Brain pericyte (primary cell): ENCODE measurements at regions not wholly inside any gene's neighbourhood (a gene's known extent, or its start where the extent isn't known, plus 50 kb on each side); places are given as distances from the start of the nearest gene placed in this dataset.
"Not testable (repeated sequence)": the region's sequence is repeated elsewhere in the genome, so short reads cannot be mapped to it uniquely, and the experiment has no call there.

Experiments
- DNase-seq: peaks from one replicate; pipeline ENCODE4 v3.0.0-alpha.2; 2012; ENCODE audit warnings: low read depth, low spot score

DNA sequence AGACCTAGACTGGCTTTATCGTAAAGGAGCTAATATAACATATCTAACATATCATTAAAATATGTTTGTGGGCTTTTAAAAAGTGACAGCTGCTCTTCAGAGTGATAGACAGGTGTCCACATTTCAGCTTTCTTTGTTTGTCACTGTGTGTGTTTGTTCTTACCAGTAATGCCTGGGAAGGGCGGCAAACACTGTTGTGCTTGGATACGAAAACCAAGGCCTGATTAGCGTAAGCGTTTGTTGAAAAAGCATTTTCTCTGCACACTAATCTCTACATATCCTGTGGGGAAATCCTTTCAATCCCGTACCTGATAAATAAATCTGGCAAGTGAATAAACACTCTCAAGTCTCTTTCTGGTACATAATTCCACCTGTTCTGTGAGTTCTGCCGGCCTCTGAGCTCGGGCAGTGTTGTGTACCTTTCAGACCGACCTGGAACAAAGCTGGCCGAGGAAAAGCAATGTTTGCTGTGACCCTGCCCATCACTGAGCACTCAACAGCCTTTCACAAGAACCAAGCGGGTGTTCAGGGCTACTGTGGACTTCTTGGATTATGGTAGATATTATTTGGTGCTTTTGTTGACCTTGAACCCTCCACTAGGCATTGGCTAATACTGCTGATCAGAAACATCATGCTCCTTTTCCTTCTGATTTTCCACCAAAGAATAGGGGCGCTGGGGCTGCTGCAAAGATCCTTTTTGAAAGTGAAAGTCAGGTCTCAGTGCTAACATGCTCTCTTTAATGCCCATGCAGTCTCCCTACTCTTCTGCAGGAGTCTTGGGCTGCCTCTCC lies 100.4 kb downstream of the CD83 start:
- DNase-seq, result no peak

DNA sequence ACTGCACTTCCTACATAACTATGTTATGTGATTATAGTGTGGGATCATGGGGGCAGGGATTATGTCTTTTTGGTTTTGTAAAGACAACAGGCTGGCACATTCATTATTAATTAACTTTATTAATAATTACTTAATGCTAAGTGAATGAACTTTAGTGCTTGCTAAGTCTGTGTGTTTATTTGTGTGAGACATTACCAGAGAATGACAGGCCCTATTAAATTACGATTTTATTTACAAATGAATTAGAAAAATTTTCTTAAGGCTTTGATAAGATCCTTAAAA lies 100.9 kb downstream of the CD83 start:
- no peak for DNase-seq

DNA sequence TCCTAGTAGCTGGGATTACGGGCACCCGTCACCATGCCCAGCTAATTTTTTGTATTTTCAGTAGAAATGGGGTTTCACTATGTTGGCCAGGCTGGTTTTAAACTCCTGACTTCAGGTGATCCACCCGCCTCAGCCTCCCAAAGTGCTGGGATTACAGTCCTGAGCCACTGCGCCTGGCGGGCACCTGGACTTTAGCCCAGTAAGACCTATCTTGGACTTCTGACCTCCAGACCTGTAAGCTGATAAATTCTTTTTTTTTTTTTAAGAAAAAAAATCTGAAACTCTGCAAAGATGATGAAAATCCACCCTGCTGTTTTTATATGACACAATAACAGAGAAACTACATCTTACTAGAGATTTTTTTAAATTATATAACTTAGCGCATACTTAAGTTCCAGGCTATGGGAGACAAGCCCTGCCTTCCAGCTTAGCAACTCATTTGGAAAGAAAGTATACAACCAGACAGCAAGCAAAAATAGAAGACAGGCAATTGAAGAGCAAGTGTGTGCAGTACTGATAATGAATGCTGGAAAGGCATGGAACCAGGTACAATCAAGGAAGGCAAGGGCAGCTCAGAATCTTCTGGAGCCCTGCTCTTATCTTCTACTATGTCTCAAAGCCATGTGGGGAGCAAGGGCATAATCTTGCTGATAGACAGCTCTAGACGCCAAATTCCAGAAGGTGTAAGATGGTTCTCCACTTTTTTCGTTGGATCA lies 104.2 kb downstream of the CD83 start:
- no peak for DNase-seq

DNA sequence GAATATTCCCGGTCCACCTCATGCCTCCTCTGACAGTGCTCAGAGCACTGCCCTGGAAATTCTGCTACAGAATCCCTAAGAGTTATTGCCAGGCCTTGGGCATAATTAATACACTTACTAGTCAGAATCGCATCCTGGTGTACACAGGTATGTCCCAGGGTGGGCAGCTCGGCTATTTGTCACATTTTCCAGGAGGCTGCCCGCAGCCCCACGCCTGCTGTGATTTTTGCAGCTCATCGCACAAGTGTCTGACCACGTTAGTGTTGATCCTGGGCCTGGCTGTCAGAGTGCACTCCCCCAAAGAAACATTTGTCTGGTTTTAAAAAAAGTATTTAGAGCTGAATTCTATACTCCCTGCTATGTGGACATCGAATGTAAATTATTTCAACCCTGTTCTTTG lies 105.4 kb downstream of the CD83 start:
- DNase-seq, result no peak

DNA sequence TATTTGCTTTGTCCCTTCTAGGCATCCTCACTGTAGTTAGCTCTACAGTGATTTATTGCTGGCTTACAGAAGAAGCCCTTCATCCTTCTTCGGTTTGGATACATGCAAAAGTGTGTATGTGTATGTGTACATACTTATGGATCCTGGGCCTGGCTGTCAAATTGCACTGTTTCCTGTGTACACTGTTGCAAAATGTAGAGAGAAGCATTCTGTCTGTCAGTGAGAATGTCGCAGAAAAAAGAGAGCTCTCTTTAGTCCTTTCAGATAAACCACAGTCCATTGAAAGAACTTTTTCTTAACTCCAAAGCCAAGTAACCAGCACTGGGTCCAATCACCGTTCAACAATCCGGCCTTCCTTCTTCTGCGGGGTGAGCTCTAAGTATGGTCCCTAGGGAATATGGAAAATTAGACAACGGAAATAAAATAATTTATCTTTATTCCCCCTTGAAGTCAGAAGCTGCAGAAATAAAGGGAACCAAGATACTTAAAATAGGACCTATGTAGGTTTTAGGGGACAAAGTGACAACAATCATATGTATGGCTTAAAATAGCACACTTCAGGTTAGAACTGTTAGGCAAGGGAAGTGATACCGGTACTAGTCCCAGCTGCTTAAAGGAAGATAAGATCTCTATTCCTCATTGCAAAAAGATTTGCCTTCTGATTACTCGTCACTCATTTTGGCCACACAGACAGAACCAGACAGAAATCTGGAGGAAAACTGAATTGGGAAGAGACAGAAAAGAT lies 107.0 kb downstream of the CD83 start:
- DNase-seq, result no peak

DNA sequence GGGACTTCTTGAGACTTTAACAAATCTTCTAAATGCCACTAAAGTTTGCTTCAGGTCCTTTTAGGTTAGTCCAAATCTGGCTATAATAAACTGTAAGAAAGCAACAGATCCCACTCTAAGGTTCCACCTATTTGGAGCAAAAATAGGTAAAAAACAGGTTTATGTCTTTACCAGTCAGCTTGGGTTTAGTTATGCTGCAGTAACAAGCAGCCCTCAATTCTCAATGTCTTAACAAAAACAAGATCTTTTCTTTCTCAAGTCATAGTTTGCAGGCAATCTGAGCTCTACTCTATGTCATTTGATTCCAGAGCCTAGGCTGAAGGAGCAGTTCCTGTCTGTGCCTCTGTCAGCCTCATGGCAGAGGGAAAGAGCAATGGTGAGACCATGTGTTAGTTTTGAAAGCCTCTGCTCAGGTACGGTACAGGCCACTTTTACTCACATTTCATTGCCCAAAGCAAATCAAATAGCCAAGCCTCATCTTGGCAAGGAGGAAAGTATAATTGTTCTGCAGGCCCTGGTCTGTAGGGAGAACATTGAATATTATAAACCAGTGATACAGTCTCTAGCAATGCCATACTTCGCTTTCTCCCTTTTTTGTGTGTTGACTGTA lies 108.6 kb downstream of the CD83 start:
- DNase-seq, result no peak

DNA sequence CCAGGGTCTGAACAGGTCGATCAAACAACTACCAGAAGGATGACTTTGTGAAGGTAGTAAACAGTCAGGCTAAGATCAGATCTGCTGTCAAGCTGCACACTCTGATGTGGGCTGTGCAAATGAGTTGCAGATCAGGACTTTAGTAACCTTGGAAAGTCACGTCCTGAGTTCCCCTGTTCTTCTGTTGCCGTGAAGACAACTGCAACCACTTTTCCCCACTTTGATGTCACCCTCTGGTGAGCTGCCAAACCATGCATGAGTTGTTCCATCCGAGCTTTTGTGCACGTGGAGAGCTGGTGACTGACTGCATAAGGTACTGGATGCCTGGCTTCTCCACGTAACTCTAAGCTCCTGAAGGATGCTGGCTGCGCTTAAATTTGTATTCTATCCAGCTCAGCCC lies 111.0 kb downstream of the CD83 start:
- DNase-seq, result no peak

DNA sequence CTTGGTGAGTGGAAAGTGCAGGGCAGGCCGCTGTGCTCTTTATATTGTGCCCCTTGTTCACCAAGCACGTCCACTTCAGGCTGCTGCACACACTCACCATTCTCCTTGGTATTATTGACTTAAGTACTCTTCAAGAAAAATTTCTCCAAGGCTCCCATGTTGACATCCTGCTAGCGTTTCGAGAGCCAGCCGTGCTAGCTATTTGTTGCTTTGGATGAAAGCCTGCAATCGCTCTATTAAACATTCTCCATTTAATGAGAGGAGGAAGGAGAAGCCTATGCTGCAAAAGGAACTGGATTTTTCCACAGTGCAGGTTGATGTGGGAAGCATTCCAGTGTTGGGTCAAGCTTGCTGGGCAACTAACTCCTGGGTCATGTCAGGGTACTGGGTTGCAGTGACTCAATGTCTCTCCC lies 113.5 kb downstream of the CD83 start:
- DNase-seq, result no peak

DNA sequence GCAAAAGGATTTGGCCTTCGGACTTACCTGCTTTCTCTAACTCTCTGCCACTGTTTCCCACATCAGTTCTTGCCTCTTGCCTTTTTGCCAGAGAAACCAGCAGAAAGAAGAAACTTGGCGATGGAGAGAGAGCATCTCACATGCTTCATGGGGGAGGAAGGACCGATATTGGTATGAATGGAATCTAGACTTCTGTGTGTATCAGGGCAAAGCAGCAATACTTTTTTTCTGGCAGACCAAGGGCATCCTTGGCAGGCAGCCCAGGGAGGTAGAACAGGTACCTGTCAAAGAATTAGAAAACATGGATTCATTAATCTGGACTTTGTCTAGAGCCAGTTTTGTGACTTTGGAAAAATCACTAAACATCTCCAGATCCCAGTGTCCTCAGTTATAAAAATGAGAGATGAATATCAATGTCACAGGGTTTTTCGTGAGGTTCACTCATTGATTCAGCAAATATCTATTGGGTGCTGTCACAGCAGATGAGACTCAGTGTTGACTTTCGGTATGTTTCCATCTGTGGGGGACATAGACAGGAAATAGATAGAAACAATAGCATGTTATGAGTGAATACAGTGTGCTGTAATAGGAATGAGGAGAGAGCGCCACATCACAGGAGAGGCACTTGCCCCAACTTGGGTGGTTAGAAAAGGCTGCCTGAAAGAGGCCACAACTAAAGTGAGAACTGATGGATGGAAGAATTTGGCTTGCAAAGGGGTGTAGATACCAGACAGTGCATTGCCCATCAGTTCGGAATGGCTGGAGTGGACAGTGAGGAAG lies 114.1 kb downstream of the CD83 start:
- DNase-seq, result no peak

DNA sequence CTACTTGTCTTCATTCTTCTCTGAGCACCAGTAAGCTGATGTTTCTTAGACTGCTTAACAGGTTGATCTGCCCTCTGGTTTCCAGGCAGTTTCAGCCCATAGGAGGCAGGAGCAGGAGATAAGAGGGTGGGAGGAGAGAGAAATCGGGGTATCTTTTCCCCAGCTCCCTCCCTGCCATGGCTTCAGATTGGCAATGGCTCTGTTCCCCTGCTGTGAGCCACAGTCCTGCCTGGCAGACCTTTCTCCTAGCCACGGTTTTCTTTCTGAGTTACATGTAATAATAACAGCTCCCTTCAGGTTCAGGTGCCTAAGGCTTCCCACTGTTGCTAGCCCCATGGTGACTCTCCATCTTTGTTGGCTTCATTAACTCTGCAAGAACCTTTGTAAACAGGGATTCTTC lies 115.3 kb downstream of the CD83 start:
- no peak for DNase-seq

DNA sequence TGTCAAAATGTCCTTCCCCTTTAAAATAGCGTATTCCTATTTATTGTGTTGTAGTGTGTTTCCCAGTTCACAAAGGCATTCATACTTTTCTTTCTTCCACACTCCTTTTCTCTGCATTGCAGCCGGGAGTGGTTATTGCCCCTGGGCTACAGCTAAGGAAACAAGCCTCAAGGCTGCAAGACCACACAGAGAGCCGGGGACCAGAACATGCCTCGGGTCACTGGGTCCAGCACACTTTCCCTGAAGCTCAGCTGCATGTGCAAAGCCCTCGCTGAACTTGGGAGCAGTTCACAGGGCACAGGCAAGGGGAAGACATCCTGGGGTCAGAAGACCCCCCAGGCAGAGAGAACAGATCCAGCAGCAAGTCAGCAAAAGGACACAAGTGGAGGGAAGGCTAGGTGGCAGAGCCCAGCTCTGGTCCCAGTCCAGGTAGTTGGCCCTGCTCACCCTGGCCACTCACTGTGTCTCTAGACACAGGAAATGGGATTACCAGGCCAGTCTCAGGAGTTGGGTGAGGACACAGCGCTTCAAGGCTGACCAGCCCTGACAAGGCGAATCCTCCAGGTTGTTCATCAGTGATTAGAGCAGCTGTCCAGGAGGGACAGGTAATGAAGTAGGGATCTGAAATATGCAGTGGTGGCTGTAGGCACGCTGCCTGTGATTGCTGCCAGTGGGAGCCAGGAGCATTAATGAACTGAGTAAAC lies 118.2 kb downstream of the CD83 start:
- DNase-seq, result no peak

DNA sequence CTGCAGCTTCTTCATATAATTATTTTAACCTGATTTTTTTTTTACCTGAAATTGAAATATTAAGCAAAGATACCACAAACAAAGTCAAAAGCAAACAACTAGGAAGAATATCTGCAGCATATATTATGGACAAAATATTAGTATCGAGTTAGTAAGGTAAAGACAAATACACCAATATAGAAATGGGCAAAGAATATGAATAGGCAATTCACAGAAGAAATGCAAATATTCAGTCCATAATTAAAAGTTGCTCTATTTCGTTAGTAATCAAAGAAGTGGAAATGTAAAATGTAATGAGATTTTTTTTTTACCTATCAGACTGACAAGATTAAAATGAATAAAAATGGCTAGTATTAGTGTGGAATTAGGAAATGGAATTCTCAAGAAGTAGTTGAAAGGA lies 121.5 kb downstream of the CD83 start:
- DNase-seq, result no peak

DNA sequence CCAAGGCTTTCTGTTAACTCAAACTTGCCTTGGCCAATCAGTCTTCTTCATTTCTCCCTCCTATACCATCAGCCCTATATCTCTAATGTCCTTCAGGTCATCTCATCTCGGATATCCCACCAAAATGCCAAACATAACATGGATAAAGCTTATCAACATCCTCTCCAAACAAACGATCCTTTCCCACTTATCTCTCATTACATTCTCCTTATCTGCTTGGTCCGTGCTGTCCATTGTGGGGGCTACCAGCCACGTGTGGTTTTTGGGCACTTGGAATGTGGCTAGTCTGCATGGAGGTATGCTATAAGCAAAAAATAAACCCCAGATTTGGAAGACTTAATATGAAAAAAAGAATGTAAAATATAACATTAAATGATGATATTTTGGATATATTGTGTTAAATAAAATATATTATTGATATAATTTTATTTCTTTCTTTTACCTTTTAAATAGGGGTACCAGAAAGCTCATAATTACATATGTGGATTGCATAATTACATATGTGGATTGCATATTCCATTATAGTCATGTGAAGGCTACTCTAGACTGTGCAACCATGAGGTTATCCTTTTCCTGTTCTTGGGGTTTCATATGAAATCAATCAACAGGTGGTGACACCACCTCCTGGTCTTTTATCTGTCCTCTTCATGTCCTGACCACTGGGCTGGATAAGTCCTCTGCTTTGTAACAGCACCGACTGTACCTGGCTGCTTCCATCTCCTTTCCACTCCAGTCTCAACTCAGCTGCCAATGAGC lies 123.0 kb downstream of the CD83 start:
- DNase-seq, result no peak

DNA sequence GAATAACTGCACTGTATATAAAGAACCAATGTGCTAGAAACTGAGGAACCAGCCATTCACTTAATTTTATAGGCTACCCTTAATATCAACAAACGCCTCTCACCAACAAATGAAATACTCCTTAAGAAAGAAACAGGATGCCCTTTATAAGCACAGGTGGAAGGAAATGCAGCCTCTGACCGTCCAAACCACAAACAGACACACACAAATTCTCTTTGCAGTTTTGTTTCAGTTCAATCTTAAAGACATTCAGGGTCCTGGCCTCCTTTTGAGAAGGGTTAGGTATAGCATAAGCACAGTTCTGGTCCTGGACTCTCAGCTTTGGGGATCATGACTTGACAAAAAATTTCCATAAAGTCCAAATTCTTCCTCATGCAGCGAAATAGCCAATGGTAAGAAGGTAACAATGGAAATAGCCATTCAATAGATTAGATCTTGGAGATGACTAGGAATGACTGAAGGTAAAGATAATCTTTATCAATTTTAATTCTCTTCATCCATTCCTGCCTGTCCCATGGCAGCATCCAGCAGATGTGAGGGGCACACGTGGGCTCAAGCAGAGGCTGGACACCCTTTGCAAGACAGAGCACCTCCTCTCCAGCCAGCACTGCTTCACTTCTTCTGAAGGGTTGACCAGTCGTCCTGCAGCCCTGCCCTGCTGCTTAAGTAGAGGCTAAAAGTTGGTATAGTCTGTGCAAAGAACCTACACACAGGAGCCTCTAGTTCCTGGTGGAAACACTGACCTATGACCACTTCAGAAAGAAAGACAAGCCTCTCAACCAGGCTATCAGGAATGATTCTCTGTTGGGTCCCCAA lies 123.9 kb downstream of the CD83 start:
- no peak for DNase-seq

DNA sequence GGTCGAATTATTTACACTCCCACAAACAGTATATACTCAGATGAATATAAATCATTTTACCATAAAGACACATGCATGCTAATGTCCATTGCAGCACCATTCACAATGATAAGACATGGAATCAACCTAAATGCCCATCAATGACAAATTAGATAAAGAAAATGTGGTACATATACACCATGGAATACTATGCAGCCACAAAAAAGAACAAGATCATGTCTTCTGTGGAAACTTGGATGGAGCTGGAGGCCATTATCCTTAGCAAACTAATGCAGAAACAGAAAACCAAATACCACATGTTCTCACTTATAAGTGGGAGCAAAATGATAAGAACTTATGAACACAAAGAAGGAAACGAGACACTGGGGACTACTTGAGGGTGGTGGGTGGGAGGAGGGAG lies 125.3 kb downstream of the CD83 start:
- DNase-seq, result not testable (repeated sequence)

DNA sequence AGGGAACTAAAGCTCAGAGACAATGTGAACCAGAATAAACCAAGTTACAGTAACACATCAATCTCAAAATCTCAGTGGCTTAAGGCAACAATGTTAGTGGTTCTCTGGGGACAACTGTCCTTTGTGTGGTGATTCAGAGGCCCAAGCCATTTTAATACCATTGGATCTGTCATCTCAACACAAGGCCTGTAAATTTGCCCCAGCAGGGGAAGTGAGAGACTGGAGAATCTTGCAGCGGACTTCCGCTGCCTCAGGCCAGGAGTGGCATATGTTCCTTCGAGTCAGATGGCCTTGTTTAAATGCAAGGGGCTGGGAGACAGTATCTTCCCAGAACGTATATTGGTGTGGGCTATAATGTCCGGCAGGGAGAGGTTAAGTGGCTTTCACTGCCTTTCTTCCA lies 126.0 kb downstream of the CD83 start:
- no peak for DNase-seq

DNA sequence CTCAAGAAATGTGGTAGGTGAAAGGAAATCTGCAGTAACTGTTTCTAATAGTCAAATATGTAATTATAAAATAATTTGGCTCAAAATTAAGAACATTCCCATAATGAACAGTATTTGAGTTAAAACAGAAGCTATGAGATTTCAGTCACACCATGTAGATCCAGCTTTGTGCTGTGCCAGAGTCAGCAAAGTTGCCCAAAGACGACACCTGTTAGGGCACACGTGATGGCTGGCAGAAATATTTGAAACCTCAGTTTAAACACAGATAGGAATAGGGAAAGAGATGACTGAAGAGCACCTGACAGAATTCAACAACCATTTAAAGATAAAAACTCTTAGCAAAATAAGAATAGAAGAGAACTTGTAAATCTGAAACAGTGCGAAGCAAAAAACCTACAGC lies 129.3 kb downstream of the CD83 start:
- DNase-seq, result no peak

DNA sequence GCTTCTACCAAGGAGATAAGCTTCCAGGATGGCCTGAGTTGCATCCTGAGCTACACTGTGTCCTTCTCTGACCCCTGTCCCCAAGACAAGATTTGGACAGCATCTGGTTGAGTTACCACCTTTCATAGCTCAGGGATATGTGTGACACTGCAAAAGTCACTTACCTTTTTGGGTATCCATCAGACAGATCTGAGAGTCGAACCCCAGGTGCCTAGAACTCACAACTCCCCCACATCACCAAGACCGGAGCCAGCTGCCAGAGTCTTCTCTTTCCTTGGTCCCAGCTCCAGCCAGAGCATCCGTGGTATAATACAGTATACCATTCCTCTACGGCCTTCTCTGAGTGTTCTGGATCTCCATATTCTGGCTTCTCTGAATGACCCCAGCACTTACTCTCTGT lies 133.0 kb downstream of the CD83 start:
- no peak for DNase-seq

DNA sequence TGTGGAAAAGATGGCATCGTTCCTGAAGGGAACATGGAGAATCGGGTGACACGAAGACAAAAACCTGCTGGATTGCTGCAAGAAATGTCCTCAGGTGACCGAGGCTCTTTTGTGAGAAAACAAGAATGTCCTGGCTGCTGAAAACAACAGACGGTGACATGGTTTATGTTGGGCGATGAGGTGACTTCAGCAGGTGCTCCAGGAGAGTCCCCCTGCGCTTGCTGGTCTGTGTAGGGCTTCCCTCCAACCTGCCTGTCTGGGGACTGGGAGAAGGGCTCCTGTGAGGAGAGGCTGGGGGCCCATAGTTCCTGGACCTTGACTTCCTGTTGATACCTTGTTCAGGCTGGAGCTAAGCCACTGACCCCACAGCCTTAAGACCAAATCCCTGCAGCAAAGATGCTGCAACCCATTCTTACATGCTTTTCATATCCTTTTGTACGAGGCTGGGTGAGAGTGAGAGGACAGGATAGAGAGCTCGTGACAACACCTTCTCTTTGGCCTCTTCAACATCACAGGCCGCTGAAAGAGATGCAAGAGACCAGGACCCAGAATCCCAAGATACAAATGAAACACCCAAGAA lies 134.8 kb downstream of the CD83 start:
- no peak for DNase-seq
